ENCODE measurements at regions not wholly inside any gene's neighbourhood (a gene's known extent, or its start where the extent isn't known, plus 50 kb on each side); places are given as distances from the start of the nearest gene placed in this dataset.

DNA sequence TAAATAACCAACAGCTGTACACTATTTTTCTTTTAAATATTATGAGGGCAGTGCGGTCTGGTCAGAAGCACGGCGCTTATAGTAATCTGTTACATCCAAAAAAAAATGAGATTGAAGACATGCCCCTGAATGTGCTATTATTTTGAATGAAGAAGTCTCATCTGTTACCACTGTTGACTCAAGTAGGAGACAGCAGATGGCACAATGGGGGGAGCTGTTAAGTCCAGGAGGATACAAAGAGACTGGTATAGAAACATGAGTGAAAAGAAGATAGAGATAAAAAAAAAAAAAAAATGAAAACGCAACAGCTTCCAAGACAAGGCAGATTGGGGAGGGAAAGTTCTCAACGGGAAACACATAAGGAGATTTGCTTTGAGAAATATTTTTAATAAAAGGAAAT lies 425.5 kb upstream of the PKDCC start:
- no peak for TF ChIP-seq FOXP2 (optimal IDR thresholded peaks at IDR 0.05; ENCODE audit: borderline replicate concordance, extremely low read depth, extremely low read length, insufficient read depth)
- no peak for TF ChIP-seq REST (IDR thresholded peaks at IDR 0.05; ENCODE audit: insufficient read depth in 1 of 2, low read depth in 2 of 2, low read length in 2 of 2)
- no peak for TF ChIP-seq TAF1 (IDR thresholded peaks at IDR 0.05; ENCODE audit: borderline replicate concordance, insufficient read depth, low read length)
- no peak for TF ChIP-seq POLR2AphosphoS5 (IDR thresholded peaks at IDR 0.05; ENCODE audit: low read depth, low read length)
- no peak for TF ChIP-seq SIN3A (IDR thresholded peaks at IDR 0.05; ENCODE audit: borderline replicate concordance, insufficient read depth, low read length)

- TF ChIP-seq REST (IDR thresholded peaks at IDR 0.05; ENCODE audit: insufficient read depth in 1 of 2, low read depth in 2 of 2, low read length in 2 of 2), result no peak
- no peak for TF ChIP-seq FOXP2 (optimal IDR thresholded peaks at IDR 0.05; ENCODE audit: borderline replicate concordance, extremely low read depth, extremely low read length, insufficient read depth)
- no peak for TF ChIP-seq SIN3A (IDR thresholded peaks at IDR 0.05; ENCODE audit: borderline replicate concordance, insufficient read depth, low read length)
- no peak for TF ChIP-seq POLR2AphosphoS5 (IDR thresholded peaks at IDR 0.05; ENCODE audit: low read depth, low read length)
- TF ChIP-seq TAF1 (IDR thresholded peaks at IDR 0.05; ENCODE audit: borderline replicate concordance, insufficient read depth, low read length), result no peak
These were observed 420.9 kb upstream of the PKDCC start for GRCh38 chr2:41626936-41627335.

DNA sequence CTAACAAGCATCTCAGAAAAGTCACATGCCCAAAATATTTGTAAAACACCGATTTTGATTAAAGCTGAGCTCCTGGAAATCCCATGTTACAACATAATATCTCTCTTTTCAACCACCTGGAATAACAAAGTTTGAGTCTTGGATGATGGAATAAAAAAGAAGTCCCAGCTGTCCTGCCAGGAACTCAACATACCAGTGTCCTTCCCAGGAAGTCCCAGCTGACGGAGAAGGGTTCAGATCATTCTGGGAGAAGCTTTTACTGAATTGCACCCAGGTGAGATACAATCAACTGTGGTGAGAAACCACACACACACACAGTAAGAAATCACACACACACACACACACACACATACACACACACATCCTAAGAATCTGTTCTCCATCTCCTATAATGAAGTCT lies 413.1 kb upstream of the PKDCC start:
- TF ChIP-seq POLR2AphosphoS5 (IDR thresholded peaks at IDR 0.05; ENCODE audit: low read depth, low read length), result no peak
- no peak for TF ChIP-seq SIN3A (IDR thresholded peaks at IDR 0.05; ENCODE audit: borderline replicate concordance, insufficient read depth, low read length)
- TF ChIP-seq FOXP2 (optimal IDR thresholded peaks at IDR 0.05; ENCODE audit: borderline replicate concordance, extremely low read depth, extremely low read length, insufficient read depth), result no peak
- TF ChIP-seq REST (IDR thresholded peaks at IDR 0.05; ENCODE audit: insufficient read depth in 1 of 2, low read depth in 2 of 2, low read length in 2 of 2), result no peak
- no peak for TF ChIP-seq TAF1 (IDR thresholded peaks at IDR 0.05; ENCODE audit: borderline replicate concordance, insufficient read depth, low read length)

- TF ChIP-seq SIN3A (IDR thresholded peaks at IDR 0.05; ENCODE audit: borderline replicate concordance, insufficient read depth, low read length), result no peak
- no peak for TF ChIP-seq FOXP2 (optimal IDR thresholded peaks at IDR 0.05; ENCODE audit: borderline replicate concordance, extremely low read depth, extremely low read length, insufficient read depth)
- no peak for TF ChIP-seq POLR2AphosphoS5 (IDR thresholded peaks at IDR 0.05; ENCODE audit: low read depth, low read length)
- no peak for TF ChIP-seq TAF1 (IDR thresholded peaks at IDR 0.05; ENCODE audit: borderline replicate concordance, insufficient read depth, low read length)
- no peak for TF ChIP-seq REST (IDR thresholded peaks at IDR 0.05; ENCODE audit: insufficient read depth in 1 of 2, low read depth in 2 of 2, low read length in 2 of 2)
These were observed 402.9 kb upstream of the PKDCC start for GRCh38 chr2:41644936-41645335.
